Suprapubic skin (tissue), 3 donors: ENCODE measurements at regions not wholly inside any gene's neighbourhood (a gene's known extent, or its start where the extent isn't known, plus 50 kb on each side); places are given as distances from the start of the nearest gene placed in this dataset.

ENCODE experiments used
- EP300 ChIP-seq: sonication (generic); formaldehyde crosslinking; IDR thresholded peaks from one replicate; pipeline ENCODE4 v1.6.1; 2017; ENCODE audit warnings: antibody characterized with exemption
- POLR2A ChIP-seq, 2 donors: fragments of 450-650 bp; IDR thresholded peaks; one replicate each; pipeline ENCODE4 v1.6.1; 2017; ENCODE audit warnings: antibody characterized with exemption in 2 of 2, mild to moderate bottlenecking in 2 of 2, moderate library complexity in 2 of 2
- TF ChIP-seq, protein P1 (sequence below), 2 donors: fragments of 200-600 bp in 1 of 2; fragments of 450-650 bp in 1 of 2; sonication (generic) in 1 of 2; IDR thresholded peaks; one replicate each; pipeline ENCODE4 v1.5.1; 2016 to 2019; ENCODE audit warnings: antibody characterized with exemption in 2 of 2, mild to moderate bottlenecking in 1 of 2, moderate library complexity in 1 of 2

DNA sequence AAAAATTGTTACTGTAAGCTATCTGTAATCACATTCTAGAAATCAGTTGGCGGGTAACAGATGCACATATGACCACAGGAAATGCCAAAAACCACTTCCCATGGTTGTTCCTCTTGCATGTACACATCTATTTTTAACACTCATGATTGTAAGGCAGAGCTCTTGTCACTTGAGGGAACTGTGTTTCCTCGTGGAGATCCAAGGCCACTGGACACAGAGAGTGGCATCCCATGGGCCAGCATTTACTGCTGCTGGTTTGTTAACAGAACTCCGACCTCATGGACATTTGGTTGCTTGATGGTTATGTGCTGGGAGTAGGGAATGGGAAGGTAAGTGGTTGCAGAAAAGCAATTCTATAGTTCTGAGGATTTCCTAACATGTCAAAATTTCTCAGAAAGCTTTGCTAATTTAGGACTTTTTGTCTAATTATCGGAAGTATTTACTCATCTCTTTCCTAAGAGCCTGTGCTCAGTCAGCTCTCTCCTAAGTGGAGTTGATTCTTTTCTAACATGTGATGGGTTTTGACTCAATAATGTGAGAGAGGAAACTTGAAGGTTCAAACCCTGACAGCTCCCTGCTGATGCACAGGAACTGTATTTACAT, 202.0 kb upstream of the NR3C1 start:
- TF ChIP-seq, protein P1, sequence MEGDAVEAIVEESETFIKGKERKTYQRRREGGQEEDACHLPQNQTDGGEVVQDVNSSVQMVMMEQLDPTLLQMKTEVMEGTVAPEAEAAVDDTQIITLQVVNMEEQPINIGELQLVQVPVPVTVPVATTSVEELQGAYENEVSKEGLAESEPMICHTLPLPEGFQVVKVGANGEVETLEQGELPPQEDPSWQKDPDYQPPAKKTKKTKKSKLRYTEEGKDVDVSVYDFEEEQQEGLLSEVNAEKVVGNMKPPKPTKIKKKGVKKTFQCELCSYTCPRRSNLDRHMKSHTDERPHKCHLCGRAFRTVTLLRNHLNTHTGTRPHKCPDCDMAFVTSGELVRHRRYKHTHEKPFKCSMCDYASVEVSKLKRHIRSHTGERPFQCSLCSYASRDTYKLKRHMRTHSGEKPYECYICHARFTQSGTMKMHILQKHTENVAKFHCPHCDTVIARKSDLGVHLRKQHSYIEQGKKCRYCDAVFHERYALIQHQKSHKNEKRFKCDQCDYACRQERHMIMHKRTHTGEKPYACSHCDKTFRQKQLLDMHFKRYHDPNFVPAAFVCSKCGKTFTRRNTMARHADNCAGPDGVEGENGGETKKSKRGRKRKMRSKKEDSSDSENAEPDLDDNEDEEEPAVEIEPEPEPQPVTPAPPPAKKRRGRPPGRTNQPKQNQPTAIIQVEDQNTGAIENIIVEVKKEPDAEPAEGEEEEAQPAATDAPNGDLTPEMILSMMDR (IDR thresholded peaks at IDR 0.05), result no peak
- TF ChIP-seq POLR2A (IDR thresholded peaks at IDR 0.05), result no peak
- no peak for TF ChIP-seq EP300
